SH-SY5Y (cell line): ENCODE measurements at regions not wholly inside any gene's neighbourhood (a gene's known extent, or its start where the extent isn't known, plus 50 kb on each side); places are given as distances from the start of the nearest gene placed in this dataset.

Experiments used
- GATA2 ChIP-seq: IDR thresholded peaks from 2 replicates; pipeline ENCODE4 v1.6.1; 2011; ENCODE audit warnings: mild to moderate bottlenecking, low read depth, low read length
- GATA3 ChIP-seq: IDR thresholded peaks from 2 replicates; pipeline ENCODE4 v1.6.1; 2011; ENCODE audit warnings: low read depth, mild to moderate bottlenecking, low read length, moderate library complexity

GRCh38 chr2:23270810-23271209 is 114.2 kb upstream of the KLHL29 start:
- TF ChIP-seq GATA2 = no peak
- no peak for TF ChIP-seq GATA3
